ENCODE measurements at regions not wholly inside any gene's neighbourhood (a gene's known extent, or its start where the extent isn't known, plus 50 kb on each side); places are given as distances from the start of the nearest gene placed in this dataset.
"Not testable (repeated sequence)": the region's sequence is repeated elsewhere in the genome, so short reads cannot be mapped to it uniquely, and the experiment has no call there.

DNA sequence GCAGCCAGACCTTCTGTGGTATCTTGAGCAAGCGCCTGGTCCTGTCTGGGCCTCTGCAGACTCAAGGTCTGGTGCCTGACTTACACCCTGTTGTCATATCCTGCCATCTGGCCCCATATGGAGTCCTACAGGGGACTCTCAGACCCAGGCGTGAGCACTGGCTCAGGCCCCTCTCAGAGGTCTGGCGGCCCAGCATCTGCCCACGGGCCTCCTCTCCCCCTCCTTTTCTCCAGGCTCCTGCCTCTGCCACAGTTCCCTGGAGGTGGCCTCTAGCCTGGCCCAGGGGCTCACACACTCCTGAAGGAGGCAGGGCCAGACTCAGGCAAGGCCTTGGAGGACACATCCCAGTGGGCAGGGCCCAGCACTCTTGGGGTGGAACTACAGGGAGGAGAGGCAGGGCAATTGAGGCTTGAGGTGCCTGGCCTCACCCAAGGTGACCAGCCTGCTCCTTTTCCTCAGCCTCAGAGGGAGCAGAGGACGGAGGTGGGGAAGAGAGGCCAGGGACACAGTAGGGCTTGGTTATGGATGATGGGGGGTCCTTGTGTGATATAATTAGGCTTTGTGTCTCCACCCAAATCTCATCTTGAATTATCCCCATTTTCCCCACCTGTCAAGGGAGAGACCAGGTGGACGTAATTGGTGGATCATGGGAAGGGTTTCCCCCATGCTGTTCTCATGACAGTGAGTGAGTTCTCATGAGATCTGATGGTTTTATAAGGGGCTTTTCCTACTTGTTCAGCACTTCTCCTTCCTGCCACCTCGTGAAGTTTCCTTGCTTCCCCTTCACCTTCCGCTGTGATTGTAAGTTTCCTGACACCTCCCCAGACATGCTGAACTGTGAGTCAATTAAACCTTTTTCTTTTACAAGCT, 70.9 kb upstream of the GOLGA6L4 start:
- H3K4me1 ChIP-seq (ENCODE audit: control insufficient read depth, insufficient read depth, low read length, poor library complexity, severe bottlenecking); H3K27me3 Mint-ChIP-seq; H3K4me3 ChIP-seq (ENCODE audit: low read depth, low read length); H3K9me3 Mint-ChIP-seq; DNase-seq; H3K36me3 ChIP-seq (ENCODE audit: control insufficient read depth, insufficient read depth, low read length); H3K36me3 Mint-ChIP-seq; H3K4me1 Mint-ChIP-seq; H3K27ac Mint-ChIP-seq; H3K9me3 ChIP-seq (ENCODE audit: control insufficient read depth in 2 of 2, low read length in 2 of 2); H3K27me3 ChIP-seq (ENCODE audit: control insufficient read depth, insufficient read depth, low read length); H3K4me3 Mint-ChIP-seq; H3K27ac ChIP-seq (ENCODE audit: insufficient read depth, low read length, poor library complexity, severe bottlenecking): not testable (repeated sequence)
- ATAC-seq (ENCODE audit: low read depth in 2 of 2): peak in 1 of 2 donors; percentile 20

DNA sequence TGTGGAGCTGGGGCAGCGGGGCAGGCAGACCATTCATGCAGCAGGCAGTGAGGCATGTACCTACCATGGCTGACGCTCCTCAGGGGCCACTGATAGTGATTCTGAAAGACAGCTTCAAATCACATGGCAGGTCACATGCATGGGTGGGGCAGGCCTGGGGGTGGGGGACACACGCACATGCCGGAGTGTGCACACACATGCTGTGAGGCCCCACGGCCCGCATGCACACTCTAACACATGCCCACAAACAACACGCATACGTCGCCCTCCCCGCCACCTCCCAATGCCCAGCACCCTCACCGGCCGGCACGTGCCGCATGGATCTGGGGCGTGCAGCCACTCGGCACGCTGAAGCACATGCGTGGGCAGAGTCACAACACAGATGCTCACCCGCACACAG, 65.5 kb upstream of the GOLGA6L4 start:
- DNase-seq; H3K36me3 Mint-ChIP-seq; H3K27ac ChIP-seq (ENCODE audit: insufficient read depth, low read length, poor library complexity, severe bottlenecking): not testable (repeated sequence)

DNA sequence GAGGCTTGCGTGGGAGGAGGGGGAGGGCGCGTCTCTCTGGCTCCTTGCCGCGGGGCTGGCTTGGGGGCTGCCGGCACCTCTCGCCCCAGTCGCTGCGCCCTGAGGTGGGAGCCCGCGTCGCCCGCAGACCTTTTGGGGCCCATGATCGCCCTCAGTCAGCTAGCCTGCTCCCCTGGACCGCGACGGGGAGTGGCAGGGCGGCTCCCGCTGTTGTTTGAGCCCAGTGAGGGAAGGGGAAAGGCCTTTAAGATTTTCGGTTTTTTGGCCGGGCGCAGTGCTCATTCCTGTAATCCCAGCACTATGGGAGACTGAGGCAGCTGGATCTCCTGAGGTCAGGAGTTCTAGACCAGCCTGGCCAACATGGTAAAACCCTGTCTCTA, 62.4 kb upstream of the GOLGA6L4 start:
- not testable (repeated sequence) for H3K36me3 Mint-ChIP-seq; H3K36me3 ChIP-seq (ENCODE audit: control insufficient read depth, insufficient read depth, low read length); H3K4me3 Mint-ChIP-seq; H3K27ac ChIP-seq (ENCODE audit: insufficient read depth, low read length, poor library complexity, severe bottlenecking); H3K4me3 ChIP-seq (ENCODE audit: low read depth, low read length); H3K9me3 ChIP-seq (ENCODE audit: control insufficient read depth in 2 of 2, low read length in 2 of 2); H3K27me3 ChIP-seq (ENCODE audit: control insufficient read depth, insufficient read depth, low read length); ATAC-seq (ENCODE audit: low read depth in 2 of 2); H3K4me1 ChIP-seq (ENCODE audit: control insufficient read depth, insufficient read depth, low read length, poor library complexity, severe bottlenecking); H3K27me3 Mint-ChIP-seq; H3K27ac Mint-ChIP-seq; H3K9me3 Mint-ChIP-seq; DNase-seq; H3K4me1 Mint-ChIP-seq

More for the DNA sequence above, 65.5 kb upstream of the GOLGA6L4 start:
- ATAC-seq (ENCODE audit: low read depth in 2 of 2); H3K27me3 Mint-ChIP-seq; H3K4me1 Mint-ChIP-seq; H3K9me3 Mint-ChIP-seq; H3K4me1 ChIP-seq (ENCODE audit: control insufficient read depth, insufficient read depth, low read length, poor library complexity, severe bottlenecking); H3K36me3 ChIP-seq (ENCODE audit: control insufficient read depth, insufficient read depth, low read length); H3K4me3 Mint-ChIP-seq; H3K9me3 ChIP-seq (ENCODE audit: control insufficient read depth in 2 of 2, low read length in 2 of 2); H3K27me3 ChIP-seq (ENCODE audit: control insufficient read depth, insufficient read depth, low read length); H3K4me3 ChIP-seq (ENCODE audit: low read depth, low read length); H3K27ac Mint-ChIP-seq: not testable (repeated sequence)

Measured in CD4-positive, CD25-positive, alpha-beta regulatory T cell (primary cell).